Lower leg skin (tissue), 4 donors: ENCODE measurements at regions not wholly inside any gene's neighbourhood (a gene's known extent, or its start where the extent isn't known, plus 50 kb on each side); places are given as distances from the start of the nearest gene placed in this dataset.

ENCODE experiments used
- DNase-seq, 2 donors: peaks; one replicate each; pipeline ENCODE4 v3.0.0-alpha.2; 2019; ENCODE audit warnings: low spot score in 2 of 2
- H3K4me3 ChIP-seq: fragments of 200-600 bp; sonication (generic); 2 replicates; pipeline ENCODE4 v1.5.1; 2017; ENCODE audit warnings: mild to moderate bottlenecking, low read depth; ENCODE audit not compliant: poor library complexity, severe bottlenecking
- CTCF ChIP-seq, 3 donors: fragments of 450-650 bp; IDR thresholded peaks; one replicate each; pipeline ENCODE4 v1.5.1; 2016; ENCODE audit warnings: antibody characterized with exemption in 3 of 3, mild to moderate bottlenecking in 3 of 3, moderate library complexity in 2 of 3
- POLR2A ChIP-seq, 2 donors: fragments of 450-650 bp; IDR thresholded peaks; one replicate each; pipeline ENCODE4 v1.6.1; 2016 to 2017; ENCODE audit warnings: antibody characterized with exemption in 2 of 2, mild to moderate bottlenecking in 1 of 2, moderate library complexity in 1 of 2
- WGBS, 2 donors: methylation state at CpG; one replicate each; pipeline ENCODE4 v1.1.5; 2018; 5-methylcytosine and 5-hydroxymethylcytosine counted together
- intact Hi-C: fragments of 100-400 bp; cut with DNase I; formaldehyde crosslinking; loops from one replicate; pipeline ENCODE4 v1.15.0; 2023; ENCODE audit warnings: low total_unique reads

GRCh38 chr1:195804547-195804946, 803.7 kb downstream of the KCNT2 start:
- TF ChIP-seq POLR2A (IDR thresholded peaks at IDR 0.05) (no peak), CTCF (IDR thresholded peaks at IDR 0.05) (no peak)
- no peak for DNase-seq
- intact Hi-C loops: no loop called here
- H3K4me3 ChIP-seq: no peak overlapping the region

DNA sequence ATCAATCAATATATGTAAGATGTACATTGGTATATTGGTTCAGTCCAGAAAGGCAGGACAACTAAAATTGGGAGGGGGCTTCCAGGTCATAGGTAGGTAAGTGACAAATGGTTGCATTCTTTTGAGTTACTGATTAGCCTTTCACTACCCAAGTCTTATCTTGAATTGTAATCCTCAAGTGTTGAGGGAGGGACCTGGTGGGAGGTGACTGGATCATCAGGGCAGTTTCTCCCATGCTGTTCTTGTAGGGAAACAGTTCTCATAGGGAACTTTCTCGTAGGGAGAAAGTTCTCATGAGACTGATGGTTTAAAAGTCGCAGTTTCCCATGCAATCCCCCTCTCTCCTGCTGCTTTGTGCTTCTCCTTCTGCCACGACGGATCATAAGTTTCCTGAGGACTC, 809.2 kb downstream of the KCNT2 start:
- 81 to 89% methylated on average over 4 of the region's 4 CpGs for WGBS, 2 donors
- TF ChIP-seq POLR2A (IDR thresholded peaks at IDR 0.05) (no peak), CTCF (IDR thresholded peaks at IDR 0.05) (no peak)
- H3K4me3 ChIP-seq: no peak overlapping the region
- intact Hi-C loops: no loop called here
- no peak for DNase-seq

DNA sequence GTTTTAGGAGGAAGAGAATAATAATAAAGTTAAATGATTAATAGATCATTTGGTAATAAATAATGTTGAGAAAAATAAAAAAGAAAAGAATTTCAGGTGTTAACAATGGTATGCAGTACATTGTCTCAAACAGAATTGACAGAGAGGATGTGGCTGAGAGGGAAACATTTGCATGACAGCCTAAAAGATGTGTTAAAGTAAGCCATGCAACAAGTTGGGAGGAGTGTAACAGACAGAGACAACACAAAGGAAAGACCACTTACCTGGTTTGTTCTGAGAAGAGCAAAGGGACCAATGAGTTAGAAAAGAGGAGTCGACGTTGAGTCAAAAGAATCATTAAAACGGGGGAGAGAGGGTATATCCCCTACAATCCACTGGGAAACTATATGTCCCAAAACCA, 814.0 kb downstream of the KCNT2 start:
- TF ChIP-seq POLR2A (IDR thresholded peaks at IDR 0.05): no peak
- no peak for TF ChIP-seq CTCF (IDR thresholded peaks at IDR 0.05)
- intact Hi-C loops: no loop called here
- no peak for DNase-seq
- no peak overlapping the region for H3K4me3 ChIP-seq
- 88 to 89% methylated on average over 3 of the region's 3 CpGs for WGBS, 2 donors

GRCh38 chr1:195791796-195792195, 816.4 kb downstream of the KCNT2 start:
- no peak for DNase-seq
- 94 to 98% methylated on average over 7 of the region's 7 CpGs for WGBS, 2 donors
- no peak overlapping the region for H3K4me3 ChIP-seq
- TF ChIP-seq POLR2A (IDR thresholded peaks at IDR 0.05) (no peak), CTCF (IDR thresholded peaks at IDR 0.05) (no peak)
- intact Hi-C loops: no loop called here

GRCh38 chr1:195790514-195791168, 817.6 kb downstream of the KCNT2 start:
- TF ChIP-seq POLR2A (IDR thresholded peaks at IDR 0.05): no peak
- no peak for TF ChIP-seq CTCF (IDR thresholded peaks at IDR 0.05)
- no peak for DNase-seq
- intact Hi-C loops: no loop called here
- WGBS, 2 donors: 90 to 91% methylated on average over 6 to 7 of the region's 8 CpGs
- H3K4me3 ChIP-seq: no peak overlapping the region

DNA sequence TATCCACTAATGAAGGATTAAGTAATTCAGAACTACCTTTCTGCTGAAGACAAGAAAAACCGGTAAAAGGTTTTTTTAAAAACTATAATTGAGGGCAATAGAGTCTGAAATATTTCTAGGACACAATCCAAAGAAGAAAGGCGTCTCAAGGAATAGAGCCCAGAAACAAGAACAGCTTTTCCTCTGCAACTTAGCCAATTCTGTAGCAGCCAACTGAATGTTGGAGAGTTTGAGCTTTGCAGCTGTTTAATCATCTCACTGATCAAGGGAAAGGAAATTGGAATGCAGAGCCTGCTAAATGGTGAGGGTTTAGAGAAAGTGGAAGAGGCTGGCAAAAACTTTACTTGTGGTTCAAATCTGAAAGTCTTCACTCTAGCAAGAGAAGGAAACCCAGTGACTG, 818.9 kb downstream of the KCNT2 start:
- 20 to 29% methylated on average over 2 of the region's 2 CpGs for WGBS, 2 donors
- H3K4me3 ChIP-seq: no peak overlapping the region
- no peak for DNase-seq
- TF ChIP-seq CTCF (IDR thresholded peaks at IDR 0.05): no peak
- no peak for TF ChIP-seq POLR2A (IDR thresholded peaks at IDR 0.05)
- intact Hi-C loops: no loop called here
